Hepatocyte (in vitro differentiated cells): ENCODE measurements at regions not wholly inside any gene's neighbourhood (a gene's known extent, or its start where the extent isn't known, plus 50 kb on each side); places are given as distances from the start of the nearest gene placed in this dataset.

Experiments used
- DNase-seq: peaks from one replicate; pipeline ENCODE4 v3.0.0-alpha.2; 2016; ENCODE audit warnings: low spot score
- H2AFZ ChIP-seq: fragments of 200-600 bp; sonication (generic); 2 replicates; pipeline ENCODE4 v1.6.0; 2016; ENCODE audit warnings: antibody characterized with exemption, mild to moderate bottlenecking
- H3K27ac ChIP-seq: fragments of 200-600 bp; sonication (generic); 2 replicates; pipeline ENCODE4 v1.5.1; 2016; ENCODE audit warnings: mild to moderate bottlenecking
- H3K27me3 ChIP-seq: fragments of 200-600 bp; sonication (generic); 2 replicates; pipeline ENCODE4 v1.6.1; 2016
- H3K36me3 ChIP-seq: fragments of 200-600 bp; sonication (generic); replicated peaks from 2 replicates; pipeline ENCODE4 v1.5.1; 2016; ENCODE audit warnings: low read depth; ENCODE audit not compliant: insufficient read depth
- H3K4me1 ChIP-seq: fragments of 200-600 bp; sonication (generic); 2 replicates; pipeline ENCODE4 v1.5.1; 2016; ENCODE audit warnings: mild to moderate bottlenecking, moderate library complexity; ENCODE audit not compliant: insufficient read depth
- H3K4me2 ChIP-seq: fragments of 200-600 bp; sonication (generic); 2 replicates; pipeline ENCODE4 v1.6.0; 2016
- H3K4me3 ChIP-seq: fragments of 200-600 bp; sonication (generic); 2 replicates; pipeline ENCODE4 v1.5.1; 2016; ENCODE audit warnings: mild to moderate bottlenecking
- H3K79me2 ChIP-seq: fragments of 200-600 bp; sonication (generic); 2 replicates; pipeline ENCODE4 v1.6.0; 2017; ENCODE audit warnings: mild to moderate bottlenecking
- H3K9me2 ChIP-seq: fragments of 200-600 bp; sonication (generic); replicated peaks from 2 replicates; pipeline ENCODE4 v1.6.0; 2017; ENCODE audit warnings: mild to moderate bottlenecking; ENCODE audit not compliant: insufficient read depth
- H3K9me3 ChIP-seq: fragments of 200-600 bp; sonication (generic); 2 replicates; pipeline ENCODE4 v1.5.1; 2016; ENCODE audit warnings: low read depth, mild to moderate bottlenecking
- H4K20me1 ChIP-seq: fragments of 200-600 bp; sonication (generic); 2 replicates; pipeline ENCODE4 v1.6.0; 2016; ENCODE audit warnings: mild to moderate bottlenecking; ENCODE audit not compliant: insufficient read depth, poor library complexity, severe bottlenecking
- CTCF ChIP-seq: fragments of 200-600 bp; sonication (generic); IDR thresholded peaks from 2 replicates; pipeline ENCODE4 v1.5.1; 2016; ENCODE audit warnings: antibody characterized with exemption, mild to moderate bottlenecking; ENCODE audit not compliant: poor library complexity
- EZH2 ChIP-seq: fragments of 200-600 bp; sonication (generic); IDR thresholded peaks from 2 replicates; pipeline ENCODE4 v1.6.1; 2016; ENCODE audit warnings: antibody characterized with exemption, mild to moderate bottlenecking, borderline replicate concordance
- WGBS: methylation state at CpG from one replicate; pipeline ENCODE4 v1.1.6; 2016; ENCODE audit warnings: low lambda C conversion rate; ENCODE audit errors: missing lambda C conversion rate; 5-methylcytosine and 5-hydroxymethylcytosine counted together

GRCh38 chr5:53430618-53431252 lies 49.7 kb upstream of the FST start:
- no peaks in the 10 kb centered on the region for H4K20me1 ChIP-seq
- no peaks in the 10 kb centered on the region for H3K36me3 ChIP-seq
- H3K4me2 ChIP-seq: no peak overlapping the region
- WGBS: 57% methylated on average over 5 of the region's 5 CpGs
- H3K27ac ChIP-seq: no peak overlapping the region
- H3K27me3 ChIP-seq: no peaks in the 10 kb centered on the region
- no peaks in the 10 kb centered on the region for H3K9me2 ChIP-seq
- no peaks in the 10 kb centered on the region for H3K9me3 ChIP-seq
- DNase-seq: peak; percentile 38
- H2AFZ ChIP-seq: no peak overlapping the region
- no peak for TF ChIP-seq EZH2
- TF ChIP-seq CTCF: peak; percentile 54
- no peaks in the 10 kb centered on the region for H3K79me2 ChIP-seq
- H3K4me1 ChIP-seq: no peaks in the 10 kb centered on the region
- H3K4me3 ChIP-seq: no peak overlapping the region
